ENCODE measurements at regions not wholly inside any gene's neighbourhood (a gene's known extent, or its start where the extent isn't known, plus 50 kb on each side); places are given as distances from the start of the nearest gene placed in this dataset.

- TF ChIP-seq MGA (IDR thresholded peaks at IDR 0.05) (no peak), TFAP4 (CRISPR knock-in tag; IDR thresholded peaks at IDR 0.05; ENCODE audit: borderline replicate concordance) (no peak), ZNF146 (CRISPR knock-in tag; IDR thresholded peaks at IDR 0.05; ENCODE audit: unreplicated experiment) (no peak), ELF2 (CRISPR knock-in tag; IDR thresholded peaks at IDR 0.05) (no peak), RUNX1 (IDR thresholded peaks at IDR 0.05; ENCODE audit: low read depth) (no peak), CBX2 (IDR thresholded peaks at IDR 0.05; ENCODE audit: insufficient read depth, low read length, poor library complexity, severe bottlenecking) (no peak), ZNF124 (CRISPR knock-in tag; IDR thresholded peaks at IDR 0.05) (no peak)
Observed at GRCh38 chr1:204760350-204760749, 74.8 kb upstream of the LRRN2 start (continued).
